Activated T-cell treated with anti-CD3 and anti-CD28 coated beads, Interleukin-2, amount 50 U/mL, for 48 hours (primary cell): ENCODE measurements at regions not wholly inside any gene's neighbourhood (a gene's known extent, or its start where the extent isn't known, plus 50 kb on each side); places are given as distances from the start of the nearest gene placed in this dataset.

Experiments
- DNase-seq, 2 experiments: peaks; one replicate each; pipeline ENCODE4 v3.0.0-alpha.2; 2020

DNA sequence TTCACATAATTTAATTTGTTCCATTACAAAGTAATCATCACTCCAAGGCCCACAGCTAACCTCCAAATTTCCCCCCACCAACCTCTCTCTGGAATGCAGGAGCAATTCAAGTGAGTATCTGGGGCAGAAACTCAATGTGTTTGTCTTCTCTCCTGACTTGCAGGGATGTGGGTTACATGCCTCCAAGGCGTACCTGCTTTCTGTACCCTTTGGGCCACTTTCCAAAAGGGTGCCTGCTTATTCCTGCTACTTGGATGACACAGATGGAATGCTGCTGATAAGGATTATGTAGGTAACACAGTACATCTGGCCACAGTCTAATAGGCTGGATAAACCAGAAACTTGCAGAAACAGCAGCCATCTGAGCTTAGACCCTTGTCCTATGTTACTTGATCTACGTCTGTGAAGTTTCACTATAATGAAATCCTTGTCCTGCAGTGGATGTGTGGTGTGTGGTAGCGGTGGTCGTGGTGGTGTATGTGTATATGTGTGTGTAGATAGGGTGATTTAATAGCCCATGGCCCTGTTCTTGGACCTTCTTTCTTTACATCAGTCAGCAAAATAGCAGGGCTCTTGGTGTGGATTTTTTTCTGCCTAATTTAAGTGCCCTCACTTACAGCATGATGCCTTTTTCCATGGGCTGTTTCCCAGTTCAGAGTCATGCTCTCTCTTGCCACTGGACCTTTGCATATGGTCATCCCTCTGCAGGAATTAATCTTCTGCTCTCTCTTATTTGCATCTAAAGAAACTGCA is 175.9 kb downstream of the ZDHHC21 start:
- DNase-seq, result no peak

DNA sequence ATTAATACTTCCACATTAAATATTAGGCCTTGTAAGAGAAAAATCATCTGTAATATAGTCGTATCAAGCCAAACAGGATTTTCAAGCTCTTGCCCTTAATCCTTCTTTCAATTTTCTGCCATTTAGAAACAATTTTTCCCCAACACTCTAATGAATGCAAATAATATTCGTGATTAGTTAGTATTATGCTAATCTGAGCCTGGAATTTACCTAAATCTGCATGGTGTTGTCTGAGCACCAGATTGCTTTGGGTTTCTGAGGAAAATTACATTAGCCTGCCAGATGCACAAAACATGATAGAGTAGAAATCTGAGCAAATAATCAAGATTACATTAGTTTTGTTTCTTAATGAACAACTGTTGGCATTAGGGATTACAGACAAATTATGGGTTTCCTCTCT is 176.6 kb downstream of the ZDHHC21 start:
- no peak for DNase-seq

DNA sequence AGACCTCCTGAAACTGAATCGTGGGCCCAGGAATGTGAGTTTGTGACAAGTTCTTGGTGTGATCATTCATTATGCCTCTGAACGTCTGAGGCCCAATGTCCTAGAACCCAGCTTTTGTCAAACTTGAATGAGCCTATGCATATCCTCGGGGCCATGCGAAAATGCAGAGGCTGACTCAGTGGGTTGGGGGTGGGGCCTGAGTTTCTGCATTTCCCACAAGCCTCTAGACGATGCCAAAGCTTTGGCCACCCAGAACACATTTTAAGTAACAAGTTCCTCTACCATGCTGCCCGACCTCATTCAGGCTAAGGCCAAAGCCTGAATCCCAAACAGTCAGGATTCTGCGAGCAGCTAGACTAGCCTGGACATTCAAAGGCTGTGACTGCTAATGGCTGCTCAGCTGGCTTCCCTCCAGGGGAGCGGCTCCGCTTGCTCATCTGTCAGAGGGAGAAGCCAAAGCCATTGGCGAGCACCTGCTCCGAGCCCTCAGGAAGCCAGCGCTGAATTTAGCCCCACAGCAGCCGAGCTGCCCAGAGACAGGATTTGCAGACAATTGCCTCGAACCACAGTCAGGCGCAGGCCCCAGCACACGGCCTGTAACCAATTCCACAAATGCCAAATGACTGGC is 177.5 kb downstream of the ZDHHC21 start:
- DNase-seq, result no peak

DNA sequence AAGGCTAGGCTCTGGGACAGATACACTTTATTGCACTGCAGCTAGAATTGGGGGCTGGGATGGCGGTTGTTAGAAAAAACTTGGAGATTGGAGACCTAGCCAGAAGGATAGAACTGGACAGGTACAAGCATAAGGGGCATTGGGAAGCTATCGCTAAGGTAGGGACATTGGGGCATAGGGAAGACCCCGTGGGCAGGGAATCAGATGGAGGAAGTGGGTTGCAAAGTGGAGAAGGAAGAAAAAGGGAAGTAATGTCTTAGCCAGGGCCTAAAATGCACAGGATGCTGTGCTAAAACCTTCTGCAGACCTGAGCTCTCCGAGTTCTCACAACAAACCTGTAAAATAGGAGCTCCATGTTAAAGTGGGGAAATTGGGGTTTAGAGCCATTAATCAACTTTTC is 178.2 kb downstream of the ZDHHC21 start:
- no peak for DNase-seq

DNA sequence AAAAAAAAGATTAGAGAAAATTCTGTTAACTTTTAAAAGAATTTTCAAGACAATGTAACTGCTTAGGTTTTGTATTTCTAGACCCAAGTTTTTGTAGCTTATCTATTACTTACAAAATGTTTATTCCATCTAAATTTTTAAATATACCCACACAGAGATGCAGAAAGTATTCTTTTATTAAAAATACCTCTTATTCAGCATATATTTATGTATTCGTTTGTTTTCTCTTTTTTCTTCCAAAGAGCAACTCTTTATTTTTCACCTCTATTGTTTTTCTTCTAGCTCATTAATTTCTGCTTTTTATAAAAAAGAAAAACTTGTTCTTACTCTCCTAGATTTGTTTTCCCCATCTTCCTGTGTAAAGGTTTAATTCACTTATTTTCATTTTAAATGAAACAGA is 180.3 kb downstream of the ZDHHC21 start:
- DNase-seq, result no peak

DNA sequence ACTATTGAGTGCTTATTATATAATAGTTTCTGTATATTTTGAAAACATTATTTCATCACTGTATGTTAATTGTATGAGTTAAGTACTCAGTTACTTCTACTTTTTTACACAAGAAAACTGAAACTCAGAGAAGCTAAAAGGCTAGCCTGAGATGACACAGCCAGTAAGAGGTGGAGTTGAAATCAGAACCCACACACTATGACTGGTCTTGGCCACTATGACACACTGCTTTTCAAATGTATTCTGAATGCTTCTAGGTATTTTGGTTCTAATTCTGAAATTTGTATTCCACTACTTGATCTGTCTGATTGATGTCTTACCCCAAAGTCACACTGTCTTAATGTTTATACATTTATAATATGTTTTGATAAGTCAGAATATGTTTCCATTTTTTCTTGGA is 181.8 kb downstream of the ZDHHC21 start:
- DNase-seq, result no peak

DNA sequence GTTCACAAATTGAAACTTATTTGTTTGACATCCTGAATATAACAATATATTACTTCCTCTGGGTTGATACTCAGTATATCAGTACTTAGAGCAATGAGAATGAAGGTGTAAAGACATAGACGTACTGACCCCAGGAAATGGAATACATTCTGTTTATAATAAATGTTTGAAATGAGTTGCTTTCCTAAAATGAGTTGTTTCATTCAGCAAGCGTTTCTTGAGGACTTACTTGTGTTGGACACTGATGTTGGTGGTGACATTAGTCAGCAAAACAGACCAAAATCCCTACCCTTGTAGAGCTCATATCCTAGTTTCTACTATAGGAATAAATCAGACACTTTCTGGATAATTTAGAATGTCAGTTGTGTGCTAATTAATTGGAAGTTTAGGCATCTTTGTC is 184.3 kb downstream of the ZDHHC21 start:
- DNase-seq, result no peak

DNA sequence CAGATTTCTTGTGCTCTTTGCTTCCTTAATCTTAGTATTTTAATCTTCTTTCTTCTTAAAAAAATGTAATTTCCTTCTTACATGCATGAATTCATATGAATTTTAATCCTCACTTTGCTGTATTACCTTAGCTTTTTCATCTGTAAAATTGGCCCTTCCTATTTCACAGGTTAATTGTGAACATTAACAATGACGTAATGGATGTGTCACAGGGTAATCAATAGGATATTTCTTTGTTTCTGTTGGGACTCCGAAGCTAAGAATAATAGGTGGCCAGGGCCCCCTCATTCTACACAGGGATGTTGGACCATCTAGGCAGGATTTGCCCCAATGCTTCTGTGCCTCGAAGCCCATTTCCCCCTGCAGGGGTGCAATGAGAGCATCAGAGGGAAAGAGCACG is 187.4 kb upstream of the NFIB start:
- DNase-seq, result no peak

DNA sequence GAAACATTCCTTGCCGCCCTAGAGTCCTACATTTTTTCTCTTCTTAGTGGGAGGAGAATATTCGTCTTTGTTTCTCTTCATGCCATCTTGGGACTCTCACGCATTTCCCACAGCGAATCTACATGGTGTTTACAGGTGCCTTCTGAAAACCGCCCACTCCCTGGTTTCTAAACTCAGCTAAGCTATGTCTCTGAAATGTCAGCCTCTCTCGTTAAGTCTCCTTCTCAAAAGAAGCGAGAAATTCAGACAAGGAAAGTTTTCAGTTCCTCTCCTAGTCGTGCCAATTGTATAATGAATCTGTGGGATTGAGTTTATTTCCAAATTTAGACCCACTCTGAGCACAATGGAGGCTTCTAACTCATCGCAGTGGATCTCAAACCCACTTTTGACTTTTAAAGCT is 186.8 kb upstream of the NFIB start:
- DNase-seq, result no peak

DNA sequence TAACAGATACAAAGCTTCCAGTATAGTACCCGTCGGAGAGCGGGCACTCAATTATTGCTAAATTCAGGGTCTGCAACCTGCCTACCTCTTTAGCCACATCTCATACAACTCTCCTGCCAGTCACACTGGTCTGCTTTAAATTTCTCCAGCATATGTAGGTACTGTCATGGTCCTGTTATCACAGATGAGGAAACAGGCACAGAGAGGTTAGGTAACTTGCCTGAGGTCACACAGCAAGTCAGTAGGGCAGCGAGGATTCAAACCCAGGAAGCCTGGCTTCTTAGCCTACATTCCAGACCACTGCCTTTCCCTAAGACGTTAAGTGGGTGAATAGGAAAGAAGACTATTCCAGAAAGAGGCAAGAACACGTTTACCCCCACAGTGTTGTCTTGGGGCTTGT is 186.0 kb upstream of the NFIB start:
- DNase-seq, result no peak

DNA sequence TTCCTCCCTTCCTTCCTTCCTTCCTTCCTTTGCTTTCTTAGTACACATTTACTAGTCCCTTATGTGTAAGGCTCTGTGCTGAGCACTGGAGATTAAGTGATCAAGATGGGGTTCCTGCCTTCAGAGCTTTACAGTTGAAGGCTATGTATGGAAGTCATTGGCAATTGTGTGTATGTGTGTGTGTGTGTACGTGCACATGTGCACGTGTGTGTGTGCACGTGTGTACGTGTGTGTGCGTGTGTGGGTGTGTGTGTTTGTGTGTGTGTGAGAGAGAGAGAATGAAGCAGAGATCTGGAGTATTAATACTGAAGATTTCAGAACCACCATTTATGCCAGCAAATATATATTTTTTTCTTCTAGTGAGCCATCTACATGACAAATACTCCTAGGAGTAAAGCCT is 184.9 kb upstream of the NFIB start:
- no peak for DNase-seq

DNA sequence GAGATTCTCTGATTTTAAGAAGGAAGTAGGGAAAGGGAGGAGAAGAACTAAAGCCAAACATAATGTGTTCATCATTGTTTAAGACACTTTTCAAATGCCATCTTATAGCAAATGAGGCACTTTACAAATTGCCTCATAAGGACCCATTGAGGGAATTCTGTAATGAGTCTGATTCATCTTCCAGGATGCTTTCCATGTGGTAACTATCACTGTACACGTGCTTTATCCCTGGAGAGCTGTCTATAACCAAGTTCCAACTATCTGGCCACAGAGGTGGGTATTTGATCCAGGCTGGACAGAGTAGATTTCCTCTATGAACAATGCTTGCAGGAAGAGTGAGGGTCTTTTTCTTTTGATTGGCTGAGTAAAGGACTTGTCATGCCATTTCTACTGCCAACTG is 183.5 kb upstream of the NFIB start:
- no peak for DNase-seq

DNA sequence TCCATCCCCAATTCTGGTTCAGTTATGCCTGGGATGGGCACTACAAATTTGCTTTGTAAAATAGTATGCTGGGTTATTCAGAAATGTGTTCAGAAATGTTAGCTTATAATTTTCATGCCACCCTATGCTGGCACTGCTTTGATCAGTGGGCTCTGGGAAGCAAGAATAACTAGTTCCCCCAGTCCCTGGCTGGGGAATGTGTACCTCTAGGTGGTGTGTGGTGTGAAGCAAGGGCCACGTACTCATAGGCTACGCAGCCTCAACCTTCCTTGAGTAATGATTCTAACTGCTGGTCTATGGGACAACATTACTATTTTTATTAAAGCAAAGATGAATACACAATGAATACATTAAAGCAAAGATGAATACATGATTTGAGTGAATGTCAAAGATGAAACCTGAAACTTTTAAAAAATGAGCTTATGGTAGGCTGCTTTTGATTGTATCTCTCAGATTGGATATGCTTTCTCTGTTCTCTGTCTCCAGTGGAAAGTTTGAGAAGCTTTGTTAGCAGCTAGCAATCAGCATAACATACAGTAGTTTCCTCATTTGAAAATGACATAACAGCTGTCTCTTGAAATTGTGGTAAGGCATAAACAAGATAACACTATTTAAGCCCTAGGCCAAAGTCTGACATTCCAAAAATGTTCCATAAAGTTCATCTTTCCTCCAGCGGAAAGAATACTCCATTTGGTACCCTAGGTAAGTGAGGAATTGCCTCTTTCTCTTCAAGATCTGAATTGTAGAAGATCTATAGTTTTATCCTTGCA is 174.7 kb upstream of the NFIB start:
- no peak for DNase-seq

DNA sequence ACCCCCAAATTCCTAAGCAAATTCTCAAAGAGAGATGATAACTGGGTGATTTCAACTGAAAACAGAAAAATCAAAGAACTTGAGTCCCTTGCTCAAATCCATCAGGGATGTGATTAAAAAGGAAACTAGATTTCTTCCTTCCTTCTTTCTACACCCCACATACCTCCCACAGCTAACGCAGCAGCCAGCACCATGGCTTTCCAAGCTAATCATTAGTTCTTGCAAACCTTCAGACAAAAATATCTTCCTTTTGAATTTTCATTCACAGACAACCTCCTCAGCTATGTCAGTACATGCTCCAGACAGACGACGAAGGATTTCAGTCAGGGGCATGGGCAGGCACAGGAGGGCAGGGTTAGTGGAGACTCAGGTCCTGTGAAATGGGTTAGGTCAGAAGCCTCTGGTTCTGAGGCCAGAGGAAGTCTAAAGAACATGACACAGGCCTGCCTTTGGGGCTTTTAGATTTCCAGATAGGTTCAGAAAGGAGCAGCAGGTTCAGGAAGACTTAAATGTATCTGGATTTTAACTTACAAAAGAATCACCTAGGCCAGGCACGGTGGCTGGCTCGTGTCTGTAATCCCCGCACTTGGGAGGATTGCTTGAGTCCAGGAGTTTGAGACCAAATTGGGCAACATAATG is 173.7 kb upstream of the NFIB start:
- DNase-seq, result no peak

DNA sequence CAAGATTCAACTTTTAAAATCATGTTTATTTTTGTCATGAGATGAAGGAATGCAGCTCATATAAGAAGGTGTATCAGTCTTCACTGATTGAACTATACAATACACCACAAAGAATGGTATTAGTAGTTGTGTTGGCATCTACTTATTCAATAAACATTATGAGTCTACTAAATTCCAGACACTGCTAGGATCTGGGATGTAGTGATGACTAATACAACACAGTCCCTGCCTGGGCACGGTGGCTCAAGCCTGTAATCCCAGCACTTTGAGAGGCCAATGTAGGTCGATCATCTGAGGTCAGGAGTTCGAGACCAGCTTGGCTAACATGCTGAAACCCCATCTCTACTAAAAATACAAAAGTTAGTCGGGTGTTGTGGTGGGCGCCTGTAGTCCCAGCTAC is 171.4 kb upstream of the NFIB start:
- DNase-seq, result no peak

DNA sequence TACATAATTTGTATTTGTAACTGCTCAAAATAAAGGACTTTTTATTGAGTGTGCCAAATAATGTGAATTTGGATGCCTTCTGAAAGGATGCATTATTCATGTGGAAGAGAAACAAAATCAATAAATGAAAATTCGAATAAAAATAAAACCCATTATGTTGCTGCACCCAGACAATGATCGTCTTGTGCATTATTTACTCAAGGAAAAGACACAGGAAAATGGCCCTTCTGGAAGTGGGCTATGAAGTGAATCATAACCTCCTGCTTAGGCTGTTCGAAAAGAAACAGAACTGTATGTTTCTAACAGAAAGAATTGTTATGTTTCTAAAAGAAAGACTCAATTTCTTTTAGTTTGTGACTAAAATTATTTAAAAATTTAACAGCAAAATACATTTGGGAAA is 168.9 kb upstream of the NFIB start:
- no peak for DNase-seq

DNA sequence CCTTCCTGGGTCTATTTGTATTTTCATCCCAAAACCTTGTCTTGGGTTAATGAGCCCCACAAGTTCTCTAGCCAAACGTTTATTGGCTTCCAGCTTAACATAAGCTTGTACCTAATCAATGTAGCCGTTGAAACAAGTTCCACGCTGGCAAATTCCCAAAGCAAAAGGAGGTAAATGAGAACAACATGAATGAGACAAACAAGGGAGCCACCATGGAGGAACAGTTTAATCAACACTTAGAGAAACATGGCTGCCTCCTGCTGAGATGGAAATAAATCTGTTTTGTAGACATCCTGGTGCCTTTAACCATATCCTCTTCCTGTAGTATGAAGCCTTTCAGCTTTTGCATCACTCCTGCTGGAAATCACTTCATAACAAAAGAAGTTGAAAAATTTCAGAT is 166.6 kb upstream of the NFIB start:
- DNase-seq, result no peak

DNA sequence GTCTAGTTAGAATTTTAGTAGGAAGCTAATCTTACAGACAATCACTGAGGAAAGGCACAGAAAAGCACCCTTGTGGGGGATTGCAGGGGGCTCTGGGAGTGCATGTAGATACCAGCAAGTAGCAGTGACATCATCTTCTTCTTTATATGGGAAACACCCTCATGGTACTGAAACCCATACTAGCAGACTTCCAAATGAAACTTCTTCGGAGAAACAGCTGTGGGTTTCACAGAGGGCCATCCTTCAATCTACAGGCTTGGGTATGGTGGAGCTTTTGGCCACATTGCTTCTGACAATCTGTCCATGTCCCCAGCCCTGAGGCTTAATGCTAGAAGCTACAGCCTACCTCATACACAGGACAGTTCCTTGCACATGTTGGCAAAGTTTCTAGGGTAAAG is 165.2 kb upstream of the NFIB start:
- no peak for DNase-seq

DNA sequence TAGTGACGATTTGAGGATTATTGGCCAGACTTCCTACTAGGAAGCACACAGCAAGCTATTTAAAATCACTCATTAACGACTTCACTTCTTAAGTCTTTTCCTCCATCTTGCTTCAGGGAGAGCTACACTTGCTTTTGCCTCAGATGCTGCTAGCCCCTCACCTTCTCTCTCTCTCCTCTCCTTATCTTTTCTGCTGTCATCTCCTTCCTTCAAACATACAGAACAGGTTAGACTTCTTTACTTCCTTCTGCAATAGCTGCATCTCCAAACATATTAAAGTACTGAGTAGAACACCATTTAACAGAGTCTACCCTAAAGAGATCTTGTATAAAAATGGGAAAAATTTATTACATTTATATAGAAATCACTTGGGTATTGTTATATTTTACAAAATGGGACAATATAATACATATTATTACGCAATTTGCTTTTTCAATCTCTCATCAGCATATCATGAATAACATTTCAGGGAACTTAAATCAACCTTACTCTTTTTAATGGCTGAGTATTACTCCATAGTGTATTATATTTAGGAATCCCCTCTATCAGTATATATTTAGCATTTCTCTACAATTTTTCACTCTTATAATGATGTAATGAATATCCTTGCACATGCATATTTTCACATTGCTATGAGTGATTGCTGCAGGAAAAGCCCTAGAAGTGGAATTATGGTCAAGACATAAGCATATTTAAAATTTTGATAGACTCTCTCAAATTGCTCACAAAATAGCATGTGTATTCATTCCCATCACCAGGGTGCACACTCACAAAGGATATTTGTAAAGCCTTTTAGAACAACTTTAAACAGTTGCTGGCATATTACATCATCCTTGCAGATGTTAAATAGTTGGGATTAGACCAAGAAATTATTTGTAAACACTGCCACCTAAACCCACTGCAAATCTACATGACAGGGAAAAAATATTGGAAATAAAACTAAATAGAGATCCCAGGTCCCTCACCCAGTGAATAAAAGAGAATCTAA is 164.5 kb upstream of the NFIB start:
- no peak for DNase-seq

DNA sequence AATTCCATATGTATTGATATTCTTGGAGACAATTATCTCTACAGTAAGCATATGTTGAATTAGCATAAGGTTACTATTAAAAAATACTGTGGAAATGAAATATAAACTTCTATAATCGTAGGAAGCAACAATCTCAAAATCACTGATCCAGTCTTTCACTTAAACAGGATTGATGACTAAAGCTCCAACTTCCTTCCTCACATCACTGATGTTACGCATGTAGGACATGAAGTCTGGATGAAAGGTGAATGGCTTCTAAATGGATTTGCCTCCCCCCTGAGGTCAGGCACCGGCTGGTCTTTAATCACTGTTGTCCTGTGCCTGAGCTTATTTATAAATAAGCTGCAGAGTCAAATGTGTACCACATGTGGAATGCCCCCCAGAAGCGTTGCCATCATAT is 157.1 kb upstream of the NFIB start:
- DNase-seq, result no peak

DNA sequence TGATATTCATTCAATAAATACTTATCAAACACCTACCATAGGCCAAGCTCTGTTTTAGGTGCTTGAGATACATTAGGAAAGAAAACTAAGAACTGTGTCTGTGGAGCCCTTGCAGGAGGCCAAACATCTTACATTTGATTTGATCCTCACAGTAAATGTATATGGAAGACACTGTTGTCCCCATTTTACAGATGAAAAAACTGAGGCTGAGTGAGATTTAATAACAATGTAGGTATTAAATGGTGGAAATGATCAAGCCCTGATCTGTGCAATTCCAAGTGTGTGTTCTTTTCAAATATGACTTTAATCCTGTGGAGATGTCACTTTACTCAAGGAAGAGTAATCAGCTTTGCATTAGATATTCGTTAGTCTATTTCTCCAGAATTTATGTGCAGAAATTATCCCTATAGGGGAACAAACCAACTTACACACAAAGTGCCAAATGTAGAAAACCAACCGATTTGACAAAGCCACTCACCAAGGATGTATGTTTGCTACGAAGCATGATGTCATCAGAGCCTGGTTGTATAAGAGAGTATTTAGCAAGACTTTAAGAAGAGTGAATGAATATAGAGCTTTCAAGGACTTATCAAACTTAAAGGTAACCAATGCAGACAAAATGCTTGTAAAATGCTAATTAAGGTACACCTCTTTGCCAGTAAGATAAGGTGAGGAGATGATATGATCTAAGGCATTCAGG is 153.9 kb upstream of the NFIB start:
- no peak for DNase-seq

DNA sequence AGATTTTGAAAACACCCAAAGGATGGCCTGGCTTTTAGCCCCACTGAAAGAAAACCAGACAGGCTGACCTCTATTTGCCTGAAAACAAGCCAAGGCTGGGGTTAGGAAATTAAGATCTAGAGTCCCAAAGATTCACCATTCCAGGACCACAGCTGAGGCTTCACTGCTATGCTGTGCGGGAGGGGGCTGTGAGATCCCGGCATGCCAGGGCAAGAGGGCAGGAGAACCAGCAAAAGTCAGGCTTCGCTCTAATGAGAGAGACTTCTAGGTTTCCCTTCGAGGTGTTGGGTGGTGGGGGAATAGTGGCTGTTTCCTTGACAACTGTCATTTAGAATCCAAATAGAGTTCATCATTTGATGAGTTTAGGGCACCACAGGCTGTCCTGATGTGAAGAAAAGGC is 152.9 kb upstream of the NFIB start:
- no peak for DNase-seq
